HG03558 (cell line): ENCODE measurements at regions not wholly inside any gene's neighbourhood (a gene's known extent, or its start where the extent isn't known, plus 50 kb on each side); places are given as distances from the start of the nearest gene placed in this dataset.

Experiments
- ATAC-seq: cut with Tn5 transposase; IDR thresholded peaks from one replicate; pipeline ENCODE4 v1.9.1; 2021; ENCODE audit warnings: moderate number of reproducible peaks; ENCODE audit not compliant: unreplicated experiment; ENCODE audit errors: extremely low read depth

DNA sequence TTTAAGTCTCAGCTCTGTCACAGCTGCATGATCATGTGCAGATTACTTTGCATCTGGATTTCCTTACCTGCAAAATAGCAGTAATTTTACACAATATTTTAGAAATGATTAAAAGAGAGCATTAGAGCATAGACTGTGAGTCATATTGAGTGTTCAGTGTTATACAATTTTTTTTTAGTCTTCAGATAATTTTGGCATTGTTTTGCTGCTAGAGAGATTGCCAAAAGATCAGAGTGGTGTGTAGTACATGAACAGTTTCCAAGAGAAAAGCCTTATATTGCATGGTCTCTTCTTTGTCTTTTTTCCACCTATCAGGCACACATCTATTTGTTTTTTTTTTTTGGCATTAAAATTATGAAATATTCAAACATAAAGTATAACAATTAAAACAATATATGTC lies 209.6 kb upstream of the TLL1 start:
- ATAC-seq, result no peak

DNA sequence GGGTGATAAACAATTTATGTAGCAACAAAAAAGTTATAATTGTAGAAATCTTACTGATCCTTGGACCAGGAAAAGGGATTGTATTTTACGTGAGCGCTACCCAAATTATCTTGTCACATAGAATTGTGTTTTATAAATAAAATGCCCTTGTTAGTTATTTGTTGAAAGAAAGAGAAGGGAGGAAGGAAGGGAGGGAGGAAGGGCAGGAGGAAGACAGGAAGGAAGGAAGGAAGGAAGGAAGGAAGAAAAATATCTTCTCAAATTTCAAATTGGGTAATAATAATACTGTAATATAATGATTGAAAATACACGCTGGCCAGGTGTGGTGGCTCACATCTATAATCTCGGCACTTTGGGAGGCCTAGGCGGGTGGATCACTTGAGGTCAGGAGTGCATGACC lies 206.2 kb upstream of the TLL1 start:
- ATAC-seq, result no peak

DNA sequence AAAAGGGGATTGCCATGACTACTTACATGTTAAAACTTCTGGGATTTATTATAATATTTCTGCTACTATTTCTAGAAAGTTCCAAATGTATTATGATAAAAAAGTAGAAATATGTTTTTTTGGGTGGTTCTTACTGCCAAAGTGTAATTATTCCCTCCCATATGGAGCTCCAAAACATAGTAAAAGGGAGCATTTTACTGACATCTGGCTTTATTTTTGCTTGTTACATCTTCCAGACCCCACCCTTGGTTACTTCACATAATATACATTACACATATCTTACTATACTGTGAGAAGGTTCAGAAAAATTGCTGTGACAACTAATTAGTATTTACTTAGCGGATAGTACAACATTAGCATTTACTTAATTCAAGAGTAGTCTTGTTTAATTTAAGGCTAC lies 205.1 kb upstream of the TLL1 start:
- ATAC-seq, result no peak

DNA sequence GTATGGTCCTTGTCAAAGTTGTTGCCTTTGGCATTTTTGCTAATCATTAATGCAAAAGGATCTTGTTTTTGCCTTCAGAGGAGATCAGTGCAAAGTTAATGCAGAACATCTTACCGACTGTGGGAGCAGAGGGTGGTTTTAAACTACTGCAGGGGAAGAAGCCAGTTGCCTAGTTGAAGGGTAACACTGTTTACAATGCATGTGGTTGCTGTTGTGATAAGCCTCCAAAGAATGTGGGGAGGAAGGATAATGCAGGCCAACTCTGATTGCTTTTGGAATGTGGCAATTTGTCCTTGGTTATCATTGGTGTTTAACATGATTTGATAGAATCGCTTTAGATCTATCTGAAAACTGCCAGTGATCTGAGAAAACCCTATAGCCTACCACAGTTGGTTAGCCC lies 204.3 kb upstream of the TLL1 start:
- ATAC-seq, result no peak

DNA sequence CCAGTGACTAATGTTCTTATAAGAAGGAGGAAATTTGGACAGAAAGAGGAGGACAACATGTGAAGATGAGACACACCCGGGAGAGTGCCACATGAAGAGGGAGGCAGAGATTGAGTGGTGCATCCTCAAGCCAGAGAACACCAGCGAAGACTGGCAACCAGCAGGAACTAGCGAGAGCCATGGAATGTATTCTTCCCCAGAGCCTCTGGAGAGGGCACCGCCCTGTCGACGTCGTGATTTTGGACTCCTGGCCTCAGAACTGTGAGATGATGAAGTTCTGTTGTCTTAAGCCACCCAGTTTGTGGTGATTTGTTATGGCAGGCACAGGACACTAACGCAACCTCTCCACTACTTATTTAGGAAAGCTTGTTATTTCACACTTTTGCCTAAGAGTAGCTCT lies 196.0 kb upstream of the TLL1 start:
- no peak for ATAC-seq

DNA sequence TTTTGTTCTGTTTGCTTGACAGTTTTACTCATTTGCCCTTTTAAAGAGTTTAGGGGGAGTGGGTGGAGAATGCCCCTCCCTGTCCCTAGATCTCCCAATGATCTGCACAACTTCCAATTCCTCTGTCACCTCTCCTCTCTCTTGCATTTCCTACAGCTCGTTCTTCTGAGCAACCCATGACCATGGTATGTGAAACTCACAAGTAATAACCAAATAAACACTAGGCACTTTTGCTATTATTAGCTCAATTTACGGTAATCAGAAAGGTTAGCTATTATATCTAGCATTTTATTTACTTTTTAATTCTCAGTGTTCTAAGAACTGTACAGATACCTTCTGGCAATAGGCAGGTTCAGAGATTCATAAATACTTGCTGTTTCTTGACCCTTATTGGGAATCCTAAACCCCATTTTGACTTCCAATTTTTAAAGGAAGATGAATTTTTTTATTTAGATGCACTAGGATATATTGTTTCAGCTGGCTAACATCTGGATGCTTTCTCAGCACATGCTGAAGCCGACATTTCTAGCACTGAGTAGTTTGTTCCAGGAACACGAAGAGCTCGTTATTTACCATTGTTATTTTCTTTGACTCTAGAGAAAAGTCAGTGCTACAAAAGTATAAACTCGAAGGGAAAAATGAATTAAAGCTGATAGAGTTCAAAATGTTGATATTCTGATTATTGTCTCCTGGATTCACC lies 194.7 kb upstream of the TLL1 start:
- ATAC-seq, result no peak

DNA sequence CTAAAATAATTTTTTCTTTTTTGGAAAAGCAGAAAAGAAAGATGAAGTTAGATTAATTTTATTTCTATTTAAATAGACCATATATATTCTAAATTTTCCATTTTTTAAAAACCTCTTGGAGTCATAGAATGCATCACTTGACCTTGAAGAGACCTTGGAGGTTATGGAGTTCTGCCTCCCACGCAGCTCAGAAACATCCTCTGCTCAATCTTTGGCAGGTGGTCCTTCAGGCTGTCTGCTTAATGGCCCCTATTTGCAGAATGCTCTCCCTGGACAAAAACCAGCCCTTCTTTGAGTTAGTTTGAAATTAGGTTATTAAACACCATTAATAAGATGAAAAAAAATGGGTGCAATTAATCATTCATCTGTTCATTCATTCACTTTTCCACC lies 194.1 kb upstream of the TLL1 start:
- no peak for ATAC-seq

DNA sequence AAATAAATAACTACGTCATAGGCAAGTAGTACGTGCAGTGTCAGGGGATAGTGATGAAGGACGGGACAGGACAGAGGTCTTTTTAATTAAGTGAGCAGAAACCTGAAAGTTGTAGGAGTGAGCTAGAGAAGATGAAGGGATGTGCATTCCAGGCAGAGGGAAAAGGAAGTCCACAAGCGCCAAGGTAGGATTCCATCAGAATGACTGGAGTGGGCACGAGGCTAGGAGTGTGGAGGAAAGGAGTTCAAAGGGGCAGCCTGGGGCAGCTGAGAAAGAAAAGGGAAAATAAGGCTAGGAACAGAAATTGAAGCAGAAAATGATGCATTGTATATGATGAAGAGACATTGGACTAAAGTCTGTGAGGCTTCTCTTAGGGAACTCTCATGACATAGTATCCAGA lies 192.2 kb upstream of the TLL1 start:
- no peak for ATAC-seq

DNA sequence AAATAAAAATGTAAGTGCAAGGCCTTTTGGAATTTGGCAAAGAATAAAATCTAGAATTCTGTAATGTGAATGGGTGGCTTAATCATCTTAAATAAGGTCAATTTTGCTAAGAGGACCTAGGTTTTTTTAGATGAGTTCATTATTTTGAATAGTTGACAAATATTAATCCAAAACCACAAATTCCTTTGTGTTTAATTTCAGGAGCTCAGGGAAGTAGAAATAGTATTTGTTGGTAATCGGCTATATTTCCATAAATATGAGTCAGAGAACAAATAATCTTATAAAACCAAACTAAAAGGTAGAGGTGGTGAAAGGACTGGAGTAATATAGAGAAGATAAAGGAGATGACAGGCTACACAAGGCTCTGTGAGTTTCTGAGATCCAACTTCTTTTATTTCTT lies 190.4 kb upstream of the TLL1 start:
- ATAC-seq, result no peak

DNA sequence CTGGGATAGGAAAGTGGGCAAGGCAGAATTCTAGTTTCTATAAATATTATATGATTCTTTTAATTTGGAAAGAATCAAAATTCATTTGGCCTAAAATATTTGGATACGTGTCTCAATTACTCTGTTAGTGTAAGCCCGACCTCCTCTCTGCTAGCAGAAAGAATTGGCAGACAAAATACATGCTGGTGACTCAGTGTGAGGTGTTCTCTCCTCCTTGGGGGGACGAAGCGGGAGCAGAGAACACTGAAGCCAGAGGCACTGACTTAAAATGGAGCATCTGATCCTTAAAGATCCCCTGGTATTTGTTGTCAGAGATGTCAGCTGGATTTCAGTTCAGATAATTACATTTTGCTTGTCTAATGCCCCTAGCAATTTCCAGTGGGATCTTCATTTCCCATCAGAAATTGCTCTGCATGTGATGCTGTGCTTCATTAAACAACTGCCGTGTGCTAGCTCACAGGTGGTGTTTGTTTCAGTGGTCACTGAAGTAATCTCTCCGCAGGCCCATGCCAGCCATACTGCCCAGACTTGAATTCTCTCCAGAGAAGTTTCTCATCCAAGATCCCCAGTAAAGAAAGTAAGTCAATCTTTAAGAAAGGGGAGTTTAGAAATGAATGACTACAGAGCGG lies 188.7 kb upstream of the TLL1 start:
- ATAC-seq, result no peak

DNA sequence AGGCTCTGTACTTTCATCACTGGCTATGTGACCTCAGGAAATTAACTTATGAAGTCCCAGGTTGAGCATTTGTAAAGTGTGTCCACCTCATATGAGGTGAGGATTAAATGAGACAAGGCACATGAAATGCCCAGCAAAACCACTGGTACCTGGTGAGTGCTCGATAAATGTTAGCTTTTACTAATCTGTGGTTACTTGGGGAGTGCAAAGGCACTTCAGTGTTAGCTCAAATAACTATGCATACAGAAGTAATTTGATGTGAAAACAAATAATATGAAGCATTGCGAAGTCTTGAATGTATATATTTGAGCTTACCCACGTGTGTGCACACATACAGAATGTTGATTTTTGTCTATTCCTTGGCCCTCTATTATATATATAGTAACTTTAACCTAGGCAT lies 186.3 kb upstream of the TLL1 start:
- no peak for ATAC-seq

DNA sequence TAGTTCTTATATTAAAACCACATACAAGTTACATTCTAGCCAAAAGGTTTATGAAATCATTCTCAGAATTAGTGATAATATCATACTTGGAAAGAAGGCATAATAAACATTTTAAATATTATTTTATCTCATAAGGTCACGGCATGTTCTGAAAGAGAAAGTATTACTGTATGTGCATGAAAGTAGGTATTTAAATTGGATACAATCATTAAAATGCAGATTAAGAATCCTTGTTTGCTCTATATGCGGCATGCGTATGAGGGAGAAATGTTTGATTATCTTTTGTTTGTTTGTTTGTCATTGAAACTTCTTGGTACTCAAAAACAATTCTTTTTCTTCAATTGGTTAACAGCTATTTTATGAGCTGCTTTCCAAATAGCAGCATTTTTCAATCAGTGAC lies 183.9 kb upstream of the TLL1 start:
- ATAC-seq, result no peak

DNA sequence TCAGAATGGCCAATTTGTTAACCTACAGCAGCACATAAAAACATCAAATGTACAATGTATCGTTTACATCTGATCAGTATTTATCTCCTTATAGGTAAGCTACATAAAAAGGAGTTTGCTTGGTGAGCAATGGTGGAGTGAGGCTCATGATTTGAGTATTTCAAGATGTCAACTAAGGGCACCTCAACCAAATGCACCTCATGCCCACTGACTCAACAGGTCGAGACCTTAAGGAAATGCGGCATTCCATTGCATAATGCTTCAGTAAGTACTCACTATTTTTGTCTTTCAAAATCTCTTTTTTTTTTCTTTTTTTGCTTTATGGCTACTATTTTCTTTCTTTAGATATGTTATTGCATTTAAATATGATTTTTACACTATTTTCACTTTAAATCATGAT lies 181.0 kb upstream of the TLL1 start:
- no peak for ATAC-seq

DNA sequence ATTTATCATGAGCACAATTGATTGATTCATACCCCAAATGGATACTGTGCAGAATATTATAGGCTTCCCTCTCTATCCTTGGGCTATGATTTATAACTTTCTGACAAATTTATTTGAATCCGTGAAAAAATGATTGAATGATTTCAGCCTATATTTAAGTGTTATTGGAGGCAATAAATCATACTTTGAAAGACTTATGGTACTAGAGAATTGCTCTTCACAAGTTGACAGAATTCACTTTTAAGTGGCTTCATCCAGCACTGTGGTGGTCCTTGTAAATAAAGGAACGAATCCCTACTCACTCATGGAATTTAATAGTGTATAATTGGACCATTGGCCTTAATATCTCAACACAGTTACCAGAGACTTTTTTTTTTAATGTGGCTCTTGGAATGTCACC lies 174.8 kb upstream of the TLL1 start:
- no peak for ATAC-seq

DNA sequence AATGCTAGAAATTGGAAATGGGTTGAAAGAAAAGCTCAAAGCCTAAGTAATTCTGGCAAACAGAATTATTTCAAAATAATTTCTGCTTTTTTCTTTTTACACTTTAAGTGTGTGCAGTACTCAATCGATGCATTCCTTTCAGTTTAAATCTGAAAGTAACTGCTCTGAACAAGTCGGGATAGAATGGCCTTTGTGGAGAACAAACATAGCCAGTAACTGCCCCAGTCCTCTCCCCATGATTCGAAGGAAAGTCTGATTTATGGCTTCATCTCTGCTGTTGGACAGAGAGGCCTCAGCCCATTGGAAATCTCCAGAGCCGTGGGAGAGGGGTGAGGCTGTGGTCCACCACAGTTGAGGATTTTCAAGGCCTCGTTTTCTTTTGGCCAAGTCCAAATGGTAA lies 174.0 kb upstream of the TLL1 start:
- ATAC-seq, result no peak

DNA sequence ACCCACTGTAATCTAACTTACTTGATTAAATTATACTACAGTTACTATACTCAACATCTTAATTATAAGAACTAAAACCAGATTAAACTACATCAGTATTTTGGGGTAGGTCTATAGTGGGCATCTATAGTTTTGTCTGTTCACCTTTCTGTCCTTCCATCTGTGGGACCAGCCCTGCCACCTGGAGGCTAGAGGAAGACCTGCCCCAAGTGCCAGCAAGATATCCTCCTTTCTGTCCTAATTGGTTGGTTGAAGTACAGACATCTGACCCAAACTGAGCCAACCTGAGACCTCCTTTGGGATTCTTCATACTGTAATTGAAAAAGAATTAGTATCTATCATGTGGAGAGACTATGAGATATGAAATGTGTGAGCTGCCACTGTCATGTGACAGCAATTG lies 172.2 kb upstream of the TLL1 start:
- no peak for ATAC-seq

DNA sequence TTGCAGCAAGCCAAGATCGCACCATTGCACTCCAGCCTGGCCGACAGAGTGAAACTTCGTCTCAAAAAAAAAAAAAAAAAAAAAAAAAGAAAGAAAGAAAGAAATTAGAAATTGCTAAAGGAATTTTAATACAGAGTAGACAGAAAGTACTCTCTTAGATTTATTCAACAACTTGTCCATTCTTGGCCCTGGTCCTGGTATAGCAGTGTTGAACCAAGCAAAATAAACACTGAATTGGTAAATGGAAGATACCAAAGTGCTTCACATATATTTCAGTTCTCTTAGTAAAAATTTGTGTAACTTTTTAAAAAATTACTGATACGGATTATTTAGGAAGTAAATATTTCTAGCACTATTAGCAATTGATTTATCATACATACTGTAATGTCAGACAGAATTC lies 165.9 kb upstream of the TLL1 start:
- ATAC-seq, result no peak

DNA sequence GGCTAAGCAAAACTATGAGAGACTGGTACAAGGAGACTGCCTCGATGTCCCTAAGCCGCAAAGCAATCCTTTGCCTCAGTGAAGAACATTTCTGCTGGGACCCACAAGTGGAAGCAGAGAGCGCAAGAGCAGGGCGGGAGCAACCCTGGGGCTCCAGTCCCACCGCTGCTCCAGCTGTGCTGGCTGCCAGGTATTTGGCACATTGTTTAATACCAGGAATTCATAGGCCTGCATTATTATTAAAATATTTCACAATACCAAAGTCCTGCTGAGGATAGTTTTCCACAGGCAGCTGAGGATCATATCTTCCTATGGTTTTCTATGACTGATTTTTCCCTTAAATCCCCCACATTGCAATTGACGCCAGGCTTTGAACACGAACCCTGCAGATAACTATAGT lies 163.5 kb upstream of the TLL1 start:
- no peak for ATAC-seq

DNA sequence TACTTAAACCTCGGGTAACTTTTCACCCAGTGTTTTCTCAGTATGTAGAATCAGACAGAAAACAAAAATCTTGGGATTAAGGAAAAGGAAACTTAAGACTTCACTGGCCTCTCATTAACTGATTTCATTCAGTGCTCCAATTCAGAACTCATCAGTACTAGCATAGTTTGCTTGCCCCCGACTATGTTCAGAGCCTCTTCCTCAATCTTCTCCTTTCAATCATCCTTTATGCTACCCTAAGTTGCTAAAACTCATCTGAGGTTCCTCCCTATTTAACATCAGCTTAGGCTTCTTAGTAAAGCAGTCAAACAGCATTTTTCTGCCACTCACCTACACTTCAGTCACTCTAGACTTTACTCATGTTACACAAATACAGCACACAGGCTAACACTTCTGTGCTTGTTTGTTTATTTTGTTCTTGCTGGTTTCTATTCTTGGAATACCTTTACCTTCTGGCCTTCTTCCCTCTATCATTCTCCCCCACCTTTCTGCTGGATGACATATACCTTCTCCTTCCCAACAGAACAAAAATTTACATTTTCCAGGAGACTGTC lies 163.0 kb upstream of the TLL1 start:
- ATAC-seq, result no peak

DNA sequence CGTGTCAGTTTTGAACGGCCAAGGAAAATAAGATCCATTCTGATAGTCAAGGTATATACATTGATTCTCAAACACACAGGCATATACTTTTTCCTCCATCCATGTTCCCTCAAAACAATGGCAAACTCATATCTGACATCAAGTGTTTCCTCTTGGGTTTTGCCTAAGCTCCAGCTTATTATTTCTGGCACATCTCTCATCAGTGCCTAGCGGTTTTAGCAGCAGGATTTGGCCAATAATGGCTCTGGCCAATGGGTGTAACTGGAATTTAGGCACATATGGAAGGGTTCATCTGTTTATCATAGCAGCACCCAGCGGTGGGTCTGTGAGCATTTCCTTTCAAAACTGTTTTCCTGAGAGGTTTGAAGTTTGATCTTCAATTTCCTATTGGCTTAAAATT lies 161.6 kb upstream of the TLL1 start:
- no peak for ATAC-seq

DNA sequence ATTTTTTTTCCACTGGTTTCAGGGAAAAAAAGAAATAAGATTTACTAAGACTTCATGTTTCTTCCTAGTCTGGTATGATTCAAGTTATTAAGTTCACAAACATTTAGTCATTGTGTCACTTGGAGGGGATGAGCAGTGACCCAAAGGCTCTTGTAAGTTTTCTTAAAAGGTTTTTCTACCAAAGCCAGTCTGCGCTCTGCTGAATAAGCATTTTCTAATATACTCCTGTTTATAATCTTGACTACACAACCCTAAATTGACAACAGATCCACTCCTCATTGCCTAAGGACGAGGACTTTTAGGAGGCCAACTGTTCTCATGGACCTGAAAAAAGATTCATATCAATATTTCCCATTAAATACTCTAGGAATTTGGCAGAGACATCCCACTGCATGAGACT lies 161.1 kb upstream of the TLL1 start:
- ATAC-seq, result no peak

DNA sequence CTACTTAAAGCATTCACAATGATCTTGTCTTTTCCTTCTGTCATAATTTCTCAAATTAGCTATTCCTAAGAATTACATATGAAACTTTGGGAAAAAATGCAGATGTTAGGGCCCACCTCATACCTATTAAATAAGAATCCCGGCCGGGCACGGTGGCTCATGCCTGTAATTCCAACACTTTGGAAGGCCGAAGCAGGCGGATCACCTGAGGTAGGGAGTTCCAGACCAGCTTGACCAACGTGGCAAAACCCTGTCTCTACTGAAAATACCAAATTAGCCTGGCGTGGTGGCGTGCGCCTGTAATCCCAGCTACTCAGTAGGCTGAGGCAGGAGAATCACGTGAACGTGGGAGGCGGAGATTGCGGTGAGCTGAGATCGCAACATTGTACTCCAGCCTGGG lies 158.4 kb upstream of the TLL1 start:
- ATAC-seq, result no peak
